ENCODE measurements at regions not wholly inside any gene's neighbourhood (a gene's known extent, or its start where the extent isn't known, plus 50 kb on each side); places are given as distances from the start of the nearest gene placed in this dataset.

- TF ChIP-seq CTCF (tag by site-specific recombination; IDR thresholded peaks at IDR 0.05) (no peak), BCL11A (tag by site-specific recombination; IDR thresholded peaks at IDR 0.05; ENCODE audit: low read depth) (no peak), ZNF174 (tag by site-specific recombination; IDR thresholded peaks at IDR 0.05) (no peak)
These were observed 62.9 kb upstream of the APCDD1 start for GRCh38 chr18:10391506-10391905.
